WI38 (cell line): ENCODE measurements at regions not wholly inside any gene's neighbourhood (a gene's known extent, or its start where the extent isn't known, plus 50 kb on each side); places are given as distances from the start of the nearest gene placed in this dataset.

Experiments
- H3K4me3 ChIP-seq: 2 replicates; pipeline ENCODE4 v1.5.1; 2011; ENCODE audit warnings: low read depth, mild to moderate bottlenecking, control low read depth, low read length
- TF ChIP-seq, protein P1 (sequence below): IDR thresholded peaks from 2 replicates; pipeline ENCODE4 v1.5.1; 2012; ENCODE audit warnings: low read depth, mild to moderate bottlenecking, control low read depth, low read length

DNA sequence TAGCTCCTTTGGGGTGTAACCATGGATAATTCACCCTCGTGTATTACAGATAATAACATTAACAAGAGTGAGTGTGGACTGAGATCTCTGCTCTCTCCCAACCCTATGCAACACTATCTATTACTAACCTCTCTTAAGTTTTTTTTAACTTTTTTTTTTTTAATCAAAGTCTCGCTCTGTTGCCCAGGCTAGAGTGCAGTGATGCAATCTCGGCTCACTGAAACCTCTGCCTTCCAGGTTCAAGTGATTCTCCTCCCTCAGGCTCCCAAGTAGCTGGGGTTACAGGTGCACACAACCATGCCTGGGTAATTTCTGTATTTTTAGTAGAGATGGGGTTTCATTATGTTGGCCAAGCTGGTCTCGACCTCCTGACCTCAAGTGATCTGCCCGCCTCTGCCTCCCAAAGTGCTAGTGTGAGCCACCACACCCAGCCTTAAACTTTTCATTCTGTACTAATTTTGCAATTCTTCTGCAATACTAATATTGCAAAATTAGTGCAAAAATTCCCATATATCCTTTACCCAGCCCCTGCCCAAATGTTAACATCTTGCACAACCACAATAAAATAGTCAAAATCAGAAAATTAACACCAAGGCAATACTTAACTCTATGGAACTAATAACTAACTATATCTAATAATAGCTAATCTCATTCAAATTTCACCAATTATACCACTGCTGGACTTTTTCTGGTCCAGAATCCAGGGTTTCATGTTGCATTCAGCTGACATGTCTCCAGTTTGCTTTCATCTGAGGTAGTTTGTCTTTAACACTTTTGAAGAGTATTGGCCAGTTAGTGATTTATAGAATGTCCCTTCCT is 66.5 kb upstream of the TCF7L2 start:
- H3K4me3 ChIP-seq, result no peak overlapping the region
- TF ChIP-seq, protein P1, sequence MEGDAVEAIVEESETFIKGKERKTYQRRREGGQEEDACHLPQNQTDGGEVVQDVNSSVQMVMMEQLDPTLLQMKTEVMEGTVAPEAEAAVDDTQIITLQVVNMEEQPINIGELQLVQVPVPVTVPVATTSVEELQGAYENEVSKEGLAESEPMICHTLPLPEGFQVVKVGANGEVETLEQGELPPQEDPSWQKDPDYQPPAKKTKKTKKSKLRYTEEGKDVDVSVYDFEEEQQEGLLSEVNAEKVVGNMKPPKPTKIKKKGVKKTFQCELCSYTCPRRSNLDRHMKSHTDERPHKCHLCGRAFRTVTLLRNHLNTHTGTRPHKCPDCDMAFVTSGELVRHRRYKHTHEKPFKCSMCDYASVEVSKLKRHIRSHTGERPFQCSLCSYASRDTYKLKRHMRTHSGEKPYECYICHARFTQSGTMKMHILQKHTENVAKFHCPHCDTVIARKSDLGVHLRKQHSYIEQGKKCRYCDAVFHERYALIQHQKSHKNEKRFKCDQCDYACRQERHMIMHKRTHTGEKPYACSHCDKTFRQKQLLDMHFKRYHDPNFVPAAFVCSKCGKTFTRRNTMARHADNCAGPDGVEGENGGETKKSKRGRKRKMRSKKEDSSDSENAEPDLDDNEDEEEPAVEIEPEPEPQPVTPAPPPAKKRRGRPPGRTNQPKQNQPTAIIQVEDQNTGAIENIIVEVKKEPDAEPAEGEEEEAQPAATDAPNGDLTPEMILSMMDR, result no peak

DNA sequence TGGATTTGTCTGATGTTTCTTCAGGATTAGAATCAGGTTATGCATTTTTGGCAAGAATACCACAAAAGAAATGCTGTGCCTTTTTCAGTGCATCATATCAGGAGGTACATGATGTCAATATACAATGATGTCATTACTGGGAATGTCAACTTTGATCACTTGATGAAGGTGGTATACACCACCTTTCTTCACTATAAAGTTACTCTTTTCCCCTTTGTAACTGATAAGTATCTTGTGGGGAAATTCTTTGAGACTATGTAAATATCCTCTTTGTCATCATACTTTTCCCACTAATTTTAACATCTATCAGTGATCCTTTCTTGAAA is 65.9 kb upstream of the TCF7L2 start:
- H3K4me3 ChIP-seq, result no peak overlapping the region
- TF ChIP-seq, protein P1, result no peak

DNA sequence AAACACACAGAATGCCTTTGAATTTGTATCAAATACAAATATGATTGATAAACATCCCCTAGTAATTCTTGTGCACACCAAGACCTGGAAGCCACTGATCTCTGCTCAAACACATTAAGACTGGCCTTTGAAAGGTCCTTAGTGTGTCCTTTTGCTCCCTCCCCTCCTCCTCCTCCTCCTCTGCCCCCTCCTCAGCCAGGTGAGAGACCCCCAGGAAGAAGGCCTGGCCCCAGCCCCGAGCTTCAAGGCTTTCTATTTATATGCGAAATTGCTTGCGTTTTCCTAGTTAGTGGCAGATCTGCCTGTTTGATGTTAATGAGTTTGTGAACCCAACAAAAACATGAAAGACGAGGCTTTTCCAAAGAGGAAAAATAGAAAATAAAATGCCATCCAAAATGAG is 63.6 kb upstream of the TCF7L2 start:
- TF ChIP-seq, protein P1, result no peak

DNA sequence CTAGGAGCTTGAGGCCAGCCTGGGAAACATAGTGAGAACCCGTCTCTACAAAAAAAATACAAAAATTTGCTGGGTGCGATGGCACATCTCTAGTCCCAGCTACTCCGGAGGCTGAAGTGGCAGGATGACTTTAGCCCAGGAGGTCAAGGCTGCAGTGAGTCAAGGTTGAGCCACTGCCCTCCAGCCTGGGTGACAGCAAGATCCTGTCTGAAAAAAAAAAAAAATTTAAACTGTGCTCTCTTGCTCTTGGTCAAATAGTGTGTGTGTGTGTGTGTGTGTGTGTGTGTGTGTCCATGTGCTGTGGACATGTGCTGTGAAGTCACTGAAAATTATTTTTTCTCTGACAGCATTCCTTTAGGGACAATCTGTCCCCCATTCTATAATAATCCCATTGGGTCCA is 62.1 kb upstream of the TCF7L2 start:
- no peak overlapping the region for H3K4me3 ChIP-seq
- TF ChIP-seq, protein P1, result no peak

More for the DNA sequence above, 63.6 kb upstream of the TCF7L2 start:
- H3K4me3 ChIP-seq, result no peak overlapping the region

DNA sequence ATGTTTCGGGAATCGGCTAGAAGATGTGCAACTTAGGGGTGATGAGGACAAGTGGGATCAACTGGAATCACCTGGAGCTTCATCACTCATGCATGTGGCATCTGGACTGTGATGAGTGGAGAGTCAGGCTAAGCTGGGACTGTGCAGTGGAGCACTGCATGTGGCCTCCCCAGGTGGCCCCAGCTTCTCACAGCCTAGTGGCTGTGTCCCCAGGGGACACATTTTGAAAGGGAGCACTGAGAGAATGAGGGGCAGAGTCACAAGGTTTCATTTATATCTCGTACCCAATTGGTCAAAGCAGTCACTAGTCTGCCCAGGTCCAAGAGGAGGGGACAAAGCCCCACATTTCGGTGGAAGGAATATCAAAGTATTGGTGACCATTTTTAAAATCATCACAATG is 54.8 kb upstream of the TCF7L2 start:
- TF ChIP-seq, protein P1, result no peak
- H3K4me3 ChIP-seq, result no peak overlapping the region

DNA sequence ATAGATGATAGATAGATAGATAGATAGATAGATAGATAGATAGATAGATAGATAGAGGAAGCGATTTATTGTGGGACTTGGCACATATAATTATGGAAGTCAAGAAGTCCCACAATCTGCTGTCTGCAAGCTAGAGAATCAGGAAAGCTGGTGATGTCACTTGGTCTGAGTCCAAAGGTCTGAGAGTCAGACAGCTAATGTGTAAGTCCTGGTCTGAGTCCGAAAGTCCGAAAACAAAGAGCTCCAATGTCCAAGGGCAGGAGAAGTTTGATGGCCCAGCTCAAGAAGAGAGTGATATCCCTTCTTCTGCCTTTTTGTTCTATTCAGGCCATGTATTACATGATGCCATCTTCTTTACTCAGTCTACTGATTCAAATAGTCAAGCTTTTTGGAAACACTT is 53.8 kb upstream of the TCF7L2 start:
- H3K4me3 ChIP-seq, result no peak overlapping the region
- TF ChIP-seq, protein P1, result no peak

DNA sequence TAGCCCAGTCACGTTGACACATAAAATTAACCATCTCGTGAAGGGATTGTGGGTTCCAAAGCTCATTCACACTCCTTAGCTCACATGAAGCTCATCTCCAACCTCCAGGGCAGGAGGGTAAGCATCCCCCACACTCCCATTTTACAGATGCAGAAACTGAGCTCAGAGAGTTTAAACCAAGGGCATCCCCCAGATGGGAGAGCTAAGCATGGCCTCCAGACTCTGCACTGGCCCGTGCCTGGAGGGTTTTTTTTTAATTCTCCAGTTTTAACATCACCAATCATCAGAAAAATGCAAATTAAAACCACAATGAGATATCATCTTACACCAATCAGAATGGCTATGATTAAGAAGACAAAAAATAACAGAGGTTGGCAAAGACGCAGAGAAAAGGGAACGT is 53.3 kb upstream of the TCF7L2 start:
- no peak overlapping the region for H3K4me3 ChIP-seq
- TF ChIP-seq, protein P1, result no peak
